22Rv1 (cell line): ENCODE measurements at regions not wholly inside any gene's neighbourhood (a gene's known extent, or its start where the extent isn't known, plus 50 kb on each side); places are given as distances from the start of the nearest gene placed in this dataset.

ENCODE experiments used
- H3K27ac ChIP-seq: fragments of 450-650 bp; 2 replicates; pipeline ENCODE4 v1.5.1; 2017
- ZFX ChIP-seq: fragments of 450-650 bp; IDR thresholded peaks from 2 replicates; pipeline ENCODE4 v1.6.1; 2017; ENCODE audit warnings: antibody characterized with exemption, borderline replicate concordance
- TF ChIP-seq, protein P1 (sequence below): fragments of 450-650 bp; IDR thresholded peaks from 2 replicates; pipeline ENCODE4 v1.5.1; 2017; ENCODE audit warnings: mild to moderate bottlenecking

DNA sequence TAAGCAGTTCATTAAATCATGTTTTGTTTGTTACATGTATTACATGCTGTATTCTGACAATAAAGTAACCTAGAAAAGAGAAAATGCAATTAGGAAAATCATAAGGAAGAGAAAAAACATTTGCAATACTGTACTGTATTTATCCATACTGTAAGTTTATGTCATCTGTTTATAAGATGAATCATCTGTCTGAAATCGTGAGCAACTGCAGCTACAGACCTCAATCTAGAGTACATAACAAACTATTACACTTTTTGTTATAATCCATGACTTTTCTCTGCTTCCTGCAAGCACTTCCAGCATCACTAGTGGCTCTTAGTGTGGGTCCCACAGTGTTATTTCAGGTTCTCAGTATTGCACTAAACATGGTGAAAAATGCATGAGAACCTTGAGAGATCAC lies 144.4 kb upstream of the NR4A3 start:
- no peak overlapping the region for H3K27ac ChIP-seq
- no peak for TF ChIP-seq ZFX

DNA sequence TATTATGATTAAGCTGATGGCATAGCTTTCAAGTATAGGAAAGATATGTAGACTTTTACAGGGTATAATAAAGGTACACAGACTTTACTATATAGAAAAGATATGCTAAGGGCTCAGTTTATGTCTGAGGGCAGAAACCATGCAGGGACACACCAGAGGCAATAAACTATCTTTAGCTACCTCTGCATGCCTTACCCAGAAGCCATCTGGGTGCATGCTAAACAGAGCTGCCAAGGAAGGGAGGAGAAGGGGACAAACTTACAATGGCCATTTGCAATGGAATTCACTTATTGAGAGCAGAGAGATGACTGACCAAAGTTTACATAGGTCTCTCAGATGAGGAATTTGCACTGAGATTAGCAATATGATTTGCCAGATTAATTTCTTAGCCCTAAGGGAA lies 143.1 kb upstream of the NR4A3 start:
- no peak overlapping the region for H3K27ac ChIP-seq
- TF ChIP-seq, protein P1, sequence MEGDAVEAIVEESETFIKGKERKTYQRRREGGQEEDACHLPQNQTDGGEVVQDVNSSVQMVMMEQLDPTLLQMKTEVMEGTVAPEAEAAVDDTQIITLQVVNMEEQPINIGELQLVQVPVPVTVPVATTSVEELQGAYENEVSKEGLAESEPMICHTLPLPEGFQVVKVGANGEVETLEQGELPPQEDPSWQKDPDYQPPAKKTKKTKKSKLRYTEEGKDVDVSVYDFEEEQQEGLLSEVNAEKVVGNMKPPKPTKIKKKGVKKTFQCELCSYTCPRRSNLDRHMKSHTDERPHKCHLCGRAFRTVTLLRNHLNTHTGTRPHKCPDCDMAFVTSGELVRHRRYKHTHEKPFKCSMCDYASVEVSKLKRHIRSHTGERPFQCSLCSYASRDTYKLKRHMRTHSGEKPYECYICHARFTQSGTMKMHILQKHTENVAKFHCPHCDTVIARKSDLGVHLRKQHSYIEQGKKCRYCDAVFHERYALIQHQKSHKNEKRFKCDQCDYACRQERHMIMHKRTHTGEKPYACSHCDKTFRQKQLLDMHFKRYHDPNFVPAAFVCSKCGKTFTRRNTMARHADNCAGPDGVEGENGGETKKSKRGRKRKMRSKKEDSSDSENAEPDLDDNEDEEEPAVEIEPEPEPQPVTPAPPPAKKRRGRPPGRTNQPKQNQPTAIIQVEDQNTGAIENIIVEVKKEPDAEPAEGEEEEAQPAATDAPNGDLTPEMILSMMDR: no peak
- TF ChIP-seq ZFX: no peak

DNA sequence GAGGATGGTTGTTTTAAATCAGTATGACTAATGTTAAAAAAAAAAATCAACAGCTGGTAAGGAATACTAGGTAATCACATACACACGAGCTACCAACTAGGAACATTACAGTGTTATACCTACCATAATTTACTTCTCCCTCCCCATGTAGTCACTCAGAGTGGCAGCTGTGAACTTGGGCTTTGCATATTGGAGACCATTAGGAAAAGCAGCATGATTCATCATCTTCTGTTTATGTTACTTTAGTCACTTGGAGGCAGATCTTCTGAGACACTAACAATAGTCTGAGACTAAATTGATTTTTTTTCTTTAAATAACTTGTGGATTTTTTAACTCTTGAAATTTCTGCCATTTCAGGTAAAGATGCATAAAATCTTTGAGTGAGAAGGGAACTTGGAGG lies 141.5 kb upstream of the NR4A3 start:
- no peak overlapping the region for H3K27ac ChIP-seq
- TF ChIP-seq ZFX: no peak
- TF ChIP-seq, protein P1: no peak

DNA sequence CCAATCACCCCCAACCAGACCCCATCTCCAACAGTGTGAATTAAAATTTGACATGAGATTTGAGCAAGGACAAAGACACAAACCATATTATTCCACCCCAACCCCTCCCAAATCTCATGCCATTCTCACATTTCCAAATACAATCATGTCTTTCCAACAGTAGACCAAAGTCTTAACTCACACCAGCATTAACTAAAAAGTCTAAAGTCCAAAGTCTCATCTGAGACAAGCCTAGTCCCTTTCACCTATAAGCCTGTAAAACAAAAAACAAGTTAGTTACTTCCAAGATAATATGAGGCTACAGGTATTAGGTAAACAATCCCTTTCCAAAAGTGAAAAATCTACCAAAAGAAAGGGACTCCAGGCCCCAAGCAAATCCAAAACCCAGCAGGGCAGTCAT lies 140.6 kb upstream of the NR4A3 start:
- TF ChIP-seq, protein P1: no peak
- TF ChIP-seq ZFX: no peak
- H3K27ac ChIP-seq: no peak overlapping the region

DNA sequence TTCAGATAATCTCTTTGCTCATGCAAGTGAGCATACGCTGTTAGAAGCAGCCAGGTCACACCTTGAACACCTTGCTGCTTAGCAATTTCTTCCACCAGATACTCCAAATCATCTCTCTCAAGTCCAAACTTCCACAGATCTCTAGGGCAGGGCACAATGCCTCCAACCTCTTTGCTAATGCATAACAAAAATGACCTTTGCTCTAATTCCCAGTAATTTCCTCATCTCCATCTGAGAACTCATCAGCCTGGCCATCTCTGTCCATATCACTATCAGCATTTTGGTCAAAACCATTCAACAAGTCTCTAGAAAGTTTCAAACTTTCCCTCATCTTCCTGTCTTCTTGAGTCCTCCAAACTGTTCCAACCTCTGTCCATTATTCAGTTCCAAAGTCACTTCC lies 139.3 kb upstream of the NR4A3 start:
- no peak overlapping the region for H3K27ac ChIP-seq
- TF ChIP-seq, protein P1: no peak
- TF ChIP-seq ZFX: no peak

DNA sequence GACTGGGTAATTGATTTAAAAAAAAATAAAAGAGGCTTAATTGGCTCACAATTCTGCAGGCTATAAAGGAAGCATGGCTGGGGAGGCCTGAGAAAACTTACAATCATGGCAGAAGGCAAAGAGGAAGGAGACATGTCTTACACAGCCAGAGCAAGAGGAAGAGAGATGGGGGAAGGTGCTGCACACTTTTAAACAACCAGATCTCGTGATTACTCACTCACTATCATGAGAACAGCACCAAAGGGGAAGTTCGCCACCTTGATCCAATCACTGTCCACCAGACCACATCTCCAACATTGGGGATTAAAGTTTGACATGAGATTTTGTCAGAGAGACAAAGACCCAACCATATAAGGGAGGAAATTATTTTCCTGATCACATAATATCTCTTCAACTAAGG lies 138.8 kb upstream of the NR4A3 start:
- TF ChIP-seq ZFX: no peak
- TF ChIP-seq, protein P1: no peak

DNA sequence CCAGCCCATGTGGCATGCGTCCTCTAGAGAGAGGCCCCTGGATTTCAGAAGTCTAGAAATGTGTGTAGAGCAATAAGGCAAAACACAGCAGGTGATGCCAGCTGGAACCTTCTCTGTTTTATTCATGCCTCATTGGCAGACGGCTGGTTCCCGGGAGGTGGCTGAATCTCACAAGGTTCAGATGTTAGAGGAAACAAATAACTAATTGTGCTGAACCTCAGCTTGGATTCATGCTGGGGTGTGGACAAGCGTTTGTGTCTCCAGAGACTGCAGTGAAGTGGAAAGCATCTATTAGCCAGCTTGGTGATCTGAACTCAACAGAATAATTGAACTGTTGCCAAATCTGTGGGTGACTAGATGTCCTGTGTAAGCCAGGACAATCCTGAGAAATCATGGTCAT lies 131.1 kb upstream of the NR4A3 start:
- no peak overlapping the region for H3K27ac ChIP-seq

More for the DNA sequence above, 138.8 kb upstream of the NR4A3 start:
- H3K27ac ChIP-seq: no peak overlapping the region

DNA sequence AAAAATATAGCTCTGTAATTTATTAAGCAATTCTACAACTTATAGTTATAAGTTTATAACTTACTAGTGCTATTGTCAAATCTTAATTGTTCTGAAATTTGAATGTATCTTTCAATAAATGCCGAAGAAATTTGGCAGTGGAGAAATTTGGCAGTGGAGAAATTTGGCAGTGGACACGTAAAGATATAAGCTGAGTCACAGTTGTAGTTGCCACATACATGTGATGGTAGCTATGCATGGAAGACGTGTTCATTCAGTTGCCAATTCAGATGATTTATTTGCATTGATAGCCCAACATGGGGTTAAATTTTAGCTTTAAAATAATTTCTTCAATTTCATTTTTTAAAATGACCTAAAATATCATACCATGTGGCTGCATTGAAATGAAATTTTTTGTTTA lies 127.8 kb upstream of the NR4A3 start:
- no peak for TF ChIP-seq ZFX
- TF ChIP-seq, protein P1: no peak
- H3K27ac ChIP-seq: no peak overlapping the region

More for the DNA sequence above, 131.1 kb upstream of the NR4A3 start:
- no peak for TF ChIP-seq ZFX
- TF ChIP-seq, protein P1: no peak
